Endothelial cell of umbilical vein (primary cell): ENCODE measurements at regions not wholly inside any gene's neighbourhood (a gene's known extent, or its start where the extent isn't known, plus 50 kb on each side); places are given as distances from the start of the nearest gene placed in this dataset.

Experiments used
- BruUV-seq: library from RNA; stranded (reverse); fragments of 400-500 nt; replicated peaks from 2 replicates; lab custom pipeline; 2021; lab: Mats Ljungman, UMichigan
- CTCF ChIA-PET: fragments of 300-600, 350-600 bp; sonication (Branson Sonifier 250); formaldehyde crosslinking; loops from one replicate; lab custom pipeline; 2021; ENCODE audit warnings: antibody characterized with exemption, inconsistent platforms; lab: Charles Lee
- POLR2A ChIA-PET: fragments of 300-600, 350-600 bp; sonication (Branson Sonifier 250); formaldehyde crosslinking; loops from one replicate; lab custom pipeline; 2021; ENCODE audit warnings: antibody characterized with exemption, inconsistent platforms; lab: Charles Lee
- DNase-seq: peaks from one replicate; pipeline ENCODE4 v3.0.0-alpha.2; 2011; ENCODE audit warnings: low read depth, low spot score
- FAIRE-seq: peaks from 2 replicates; lab custom pipeline; 2011; peaks lifted over from hg19 to GRCh38; lab: Jason Lieb, UNC
- H2AFZ ChIP-seq: 2 replicates; pipeline ENCODE4 v1.6.0; 2012; ENCODE audit warnings: low read depth, low read length, control low read depth, inconsistent platforms
- H3K27ac ChIP-seq: 2 replicates; pipeline ENCODE4 v1.5.1; 2011; ENCODE audit warnings: low read depth, mild to moderate bottlenecking, control low read depth, low read length, moderate library complexity; ENCODE audit not compliant: insufficient read depth
- H3K27me3 ChIP-seq, 2 experiments: 2 replicates each; pipeline versions ENCODE4 v1.6.0 to v1.6.1; 2011; ENCODE audit warnings: low read length in 2 of 2, mixed read lengths in 1 of 2; ENCODE audit not compliant: control insufficient read depth in 2 of 2, insufficient read depth in 2 of 2
- H3K36me3 ChIP-seq, 2 experiments: 2 replicates in 1 of 2; 3 replicates in 1 of 2; pipeline ENCODE4 v1.5.1; 2011; ENCODE audit warnings: low read length in 2 of 2, mild to moderate bottlenecking in 1 of 2, moderate library complexity in 1 of 2; ENCODE audit not compliant: control insufficient read depth in 2 of 2, insufficient read depth in 2 of 2; ENCODE audit errors: extremely low read depth in 1 of 2
- H3K4me1 ChIP-seq: 3 replicates; pipeline ENCODE4 v1.5.1; 2011; ENCODE audit warnings: mild to moderate bottlenecking, low read length; ENCODE audit not compliant: control insufficient read depth, insufficient read depth; ENCODE audit errors: extremely low read depth
- H3K4me2 ChIP-seq: 2 replicates; pipeline ENCODE4 v1.6.1; 2011; ENCODE audit warnings: low read length, control low read depth, mixed read lengths; ENCODE audit not compliant: insufficient read depth
- H3K4me3 ChIP-seq, 3 experiments: fragments of 200-600 bp in 1 of 3; sonication (generic), shearing (Covaris generic) in 1 of 3; replicated peaks in 1 of 3; 2 replicates each; pipeline ENCODE4 v1.5.1; 2011 to 2016; ENCODE audit warnings: control low read depth in 3 of 3, low read length in 3 of 3, mild to moderate bottlenecking in 2 of 3, inconsistent platforms in 1 of 3, low read depth in 1 of 3, moderate library complexity in 1 of 3; ENCODE audit not compliant: insufficient read depth in 1 of 3
- H3K79me2 ChIP-seq: 2 replicates; pipeline ENCODE4 v1.6.0; 2012; ENCODE audit warnings: low read length, inconsistent platforms; ENCODE audit not compliant: control insufficient read depth, insufficient read depth
- H3K9ac ChIP-seq: replicated peaks from 2 replicates; pipeline ENCODE3; 2011; ENCODE audit warnings: low read length, control low read depth; ENCODE audit not compliant: insufficient read depth; ENCODE audit errors: extremely low read depth
- H3K9me1 ChIP-seq: replicated peaks from 3 replicates; pipeline ENCODE4 v1.6.0; 2011; ENCODE audit warnings: mild to moderate bottlenecking, low read length; ENCODE audit not compliant: control insufficient read depth, insufficient read depth; ENCODE audit errors: extremely low read depth
- H3K9me3 ChIP-seq: replicated peaks from 2 replicates; pipeline ENCODE4 v1.5.1; 2012; ENCODE audit warnings: low read length, inconsistent platforms; ENCODE audit not compliant: control insufficient read depth, insufficient read depth
- H4K20me1 ChIP-seq: replicated peaks from 2 replicates; pipeline ENCODE3; 2011; ENCODE audit warnings: mild to moderate bottlenecking, low read length; ENCODE audit not compliant: control insufficient read depth, insufficient read depth; ENCODE audit errors: extremely low read depth
- CTCF ChIP-seq, 2 donors: IDR thresholded peaks; 1 replicate in 1 of 2; 2 replicates in 1 of 2; pipeline ENCODE4 v1.5.1; 2011; ENCODE audit warnings: low read length in 2 of 2, mild to moderate bottlenecking in 2 of 2, moderate library complexity in 2 of 2, control low read depth in 1 of 2, inconsistent platforms in 1 of 2, low read depth in 1 of 2; ENCODE audit not compliant: insufficient read depth in 1 of 2; ENCODE audit errors: extremely low read depth in 1 of 2
- EZH2 ChIP-seq: IDR thresholded peaks from 2 replicates; pipeline ENCODE4 v1.6.1; 2012; ENCODE audit warnings: borderline replicate concordance, low read depth, mild to moderate bottlenecking, moderate library complexity, low read length, inconsistent platforms; ENCODE audit not compliant: severe bottlenecking
- FOS ChIP-seq: IDR thresholded peaks from 2 replicates; pipeline ENCODE4 v1.6.1; 2011; ENCODE audit warnings: mild to moderate bottlenecking, low read length, moderate library complexity, borderline replicate concordance; ENCODE audit not compliant: insufficient read depth
- GATA2 ChIP-seq: IDR thresholded peaks from 2 replicates; pipeline ENCODE4 v1.7.0; 2011; ENCODE audit warnings: low read depth, mild to moderate bottlenecking, moderate library complexity, mixed read lengths, low read length; ENCODE audit not compliant: insufficient read length, insufficient read depth
- JUN ChIP-seq: IDR thresholded peaks from 2 replicates; pipeline ENCODE4 v1.6.1; 2011; ENCODE audit warnings: borderline replicate concordance, low read depth; ENCODE audit not compliant: insufficient read length, insufficient read depth
- MYC ChIP-seq: IDR thresholded peaks from one replicate; pipeline ENCODE4 v1.6.1; 2011; ENCODE audit warnings: mild to moderate bottlenecking, low read depth, low read length
- POLR2AphosphoS5 ChIP-seq: IDR thresholded peaks from 2 replicates; pipeline ENCODE4 v1.6.1; 2012; ENCODE audit warnings: low read depth, mild to moderate bottlenecking, control low read depth, low read length, moderate library complexity; ENCODE audit not compliant: insufficient read depth
- dilution Hi-C: fragments of 300-500 bp; cut with MboI; formaldehyde crosslinking; loops from one replicate; pipeline ENCODE4 v1.15.0; 2019; ENCODE audit warnings: low sequenced_read_pairs; ENCODE audit not compliant: extremely low pct_ligation_motif_present
- intact Hi-C: fragments of 100-400 bp; cut with micrococcal nuclease; formaldehyde crosslinking; loops from one replicate; pipeline ENCODE4 v1.10.0; 2022
- TF ChIP-seq, protein P1 (sequence below): IDR thresholded peaks from 2 replicates; pipeline ENCODE4 v1.6.1; 2011; ENCODE audit not compliant: insufficient read depth, insufficient read length

- intact Hi-C loops (no loop called here), dilution Hi-C loops (no loop called here)
- H3K4me2 ChIP-seq = no peak overlapping the region
- FAIRE-seq = no peak
- H3K4me3 ChIP-seq = no peak overlapping the region
- no peaks in the 10 kb centered on the region for H3K27me3 ChIP-seq
- BruUV-seq = no TSS peak
- H3K9ac ChIP-seq = no peak overlapping the region
- no peaks in the 10 kb centered on the region for H3K9me1 ChIP-seq
- H2AFZ ChIP-seq = no peak overlapping the region
- H3K79me2 ChIP-seq = no peaks in the 10 kb centered on the region
- no peaks in the 10 kb centered on the region for H3K36me3 ChIP-seq
- H3K27ac ChIP-seq = no peak overlapping the region
- DNase-seq = no peak
- no peaks in the 10 kb centered on the region for H4K20me1 ChIP-seq
- ChIA-PET POLR2A (no interaction called here), CTCF (no interaction called here)
- peak; percentile 17 for TF ChIP-seq JUN
- no peak for TF ChIP-seq CTCF (IDR thresholded peaks at IDR 0.05; ENCODE audit: extremely low read depth in 1 of 2, insufficient read depth in 1 of 2, low read depth in 1 of 2, low read length in 2 of 2)
- no peaks in the 10 kb centered on the region for H3K4me1 ChIP-seq
- H3K9me3 ChIP-seq = no peaks in the 10 kb centered on the region
These were observed 130.2 kb upstream of the ID2 start for GRCh38 chr2:8551622-8552074.

- POLR2A ChIA-PET = no interaction called here
- Histone ChIP-seq H3K9me1 (no peaks in the 10 kb centered on the region), H3K9me3 (no peaks in the 10 kb centered on the region), H3K4me1 (no peaks in the 10 kb centered on the region), H4K20me1 (no peaks in the 10 kb centered on the region), H3K79me2 (no peaks in the 10 kb centered on the region), H3K27ac (no peak overlapping the region), H2AFZ (no peak overlapping the region), H3K36me3 (no peaks in the 10 kb centered on the region), H3K27me3 (no peaks in the 10 kb centered on the region), H3K4me3 (no peak overlapping the region), H3K9ac (no peak overlapping the region), H3K4me2 (no peak overlapping the region)
- no TSS peak for BruUV-seq
- dilution Hi-C loops (no loop called here), intact Hi-C loops (no loop called here)
- no peak for DNase-seq
- CTCF ChIA-PET = no interaction called here
- no peak for TF ChIP-seq POLR2AphosphoS5
- TF ChIP-seq, protein P1, sequence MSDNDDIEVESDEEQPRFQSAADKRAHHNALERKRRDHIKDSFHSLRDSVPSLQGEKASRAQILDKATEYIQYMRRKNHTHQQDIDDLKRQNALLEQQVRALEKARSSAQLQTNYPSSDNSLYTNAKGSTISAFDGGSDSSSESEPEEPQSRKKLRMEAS = no peak
- TF ChIP-seq MYC = no peak
- no peak for TF ChIP-seq EZH2
- no peak for TF ChIP-seq FOS
- TF ChIP-seq JUN = no peak
- TF ChIP-seq GATA2 = no peak
- TF ChIP-seq CTCF (IDR thresholded peaks at IDR 0.05; ENCODE audit: extremely low read depth in 1 of 2, insufficient read depth in 1 of 2, low read depth in 1 of 2, low read length in 2 of 2) = no peak
- no peak for FAIRE-seq
These were observed 129.5 kb upstream of the ID2 start for GRCh38 chr2:8552293-8552801.
